GM12891 (cell line): ENCODE measurements at regions not wholly inside any gene's neighbourhood (a gene's known extent, or its start where the extent isn't known, plus 50 kb on each side); places are given as distances from the start of the nearest gene placed in this dataset.

ENCODE experiments used
- PAX5 ChIP-seq: IDR thresholded peaks from 2 replicates; pipeline ENCODE4 v1.6.1; 2011; ENCODE audit warnings: low read length, moderate library complexity, mild to moderate bottlenecking; ENCODE audit not compliant: insufficient read depth, severe bottlenecking
- POLR2A ChIP-seq: IDR thresholded peaks from 2 replicates; pipeline ENCODE4 v1.6.1; 2011; ENCODE audit warnings: low read depth, low read length, control low read depth
- POLR2AphosphoS5 ChIP-seq: IDR thresholded peaks from 2 replicates; pipeline ENCODE4 v1.6.1; 2011; ENCODE audit warnings: low read depth, low read length, control low read depth
- POU2F2 ChIP-seq: IDR thresholded peaks from 2 replicates; pipeline ENCODE4 v1.6.1; 2011; ENCODE audit warnings: low read depth, mild to moderate bottlenecking, control low read depth, low read length, moderate library complexity
- SPI1 ChIP-seq: IDR thresholded peaks from 2 replicates; pipeline ENCODE4 v1.6.1; 2011; ENCODE audit warnings: low read depth, low read length, control low read depth
- TAF1 ChIP-seq: IDR thresholded peaks from 2 replicates; pipeline ENCODE4 v1.6.1; 2011; ENCODE audit warnings: low read depth, low read length, control low read depth

DNA sequence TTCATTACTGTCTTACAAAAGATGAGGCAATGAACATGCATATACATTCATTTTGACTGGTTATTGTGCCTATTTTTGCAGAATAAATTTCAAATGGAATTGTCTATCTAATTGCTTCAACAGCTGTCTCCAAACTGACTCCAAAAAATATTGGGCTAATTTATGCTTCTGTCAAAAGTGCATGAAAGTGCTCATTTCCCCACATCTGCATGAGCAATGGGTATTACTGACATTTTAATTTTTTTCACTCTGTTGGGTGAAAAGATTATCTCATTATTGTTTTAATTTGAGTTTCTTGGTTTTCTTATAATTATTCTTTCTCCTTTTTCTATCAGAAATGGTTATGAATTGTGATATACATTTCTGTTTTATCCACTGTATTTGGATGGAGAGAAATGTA, 404.2 kb downstream of the QKI start:
- no peak for TF ChIP-seq TAF1
- no peak for TF ChIP-seq SPI1
- no peak for TF ChIP-seq POU2F2
- TF ChIP-seq POLR2AphosphoS5 = no peak
- TF ChIP-seq POLR2A = no peak
- TF ChIP-seq PAX5 = no peak
